HG03342 (cell line): ENCODE measurements at regions not wholly inside any gene's neighbourhood (a gene's known extent, or its start where the extent isn't known, plus 50 kb on each side); places are given as distances from the start of the nearest gene placed in this dataset.
"Not testable (repeated sequence)": the region's sequence is repeated elsewhere in the genome, so short reads cannot be mapped to it uniquely, and the experiment has no call there.

Experiments used
- ATAC-seq: cut with Tn5 transposase; IDR thresholded peaks from one replicate; pipeline ENCODE4 v1.9.1; 2021; ENCODE audit warnings: mild to moderate bottlenecking, moderate library complexity; ENCODE audit not compliant: unreplicated experiment

DNA sequence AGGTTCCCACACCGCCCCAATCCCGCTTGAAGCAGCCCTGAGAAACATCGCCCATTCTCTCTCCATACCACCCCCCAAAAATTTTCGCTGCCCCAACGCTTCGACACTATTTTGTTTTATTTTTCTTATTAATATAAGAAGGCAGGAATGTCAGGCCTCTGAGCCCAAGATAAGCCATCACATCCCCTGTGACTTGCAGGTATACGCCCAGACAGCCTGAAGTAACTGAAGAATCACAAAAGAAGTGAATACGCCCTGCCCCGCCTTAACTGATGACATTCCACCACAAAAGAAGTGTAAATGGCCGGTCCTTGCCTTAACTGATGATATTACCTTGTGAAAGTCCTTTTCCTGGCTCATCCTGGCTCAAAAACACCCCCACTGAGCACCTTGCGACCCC, 463.9 kb downstream of the AJAP1 start:
- not testable (repeated sequence) for ATAC-seq

DNA sequence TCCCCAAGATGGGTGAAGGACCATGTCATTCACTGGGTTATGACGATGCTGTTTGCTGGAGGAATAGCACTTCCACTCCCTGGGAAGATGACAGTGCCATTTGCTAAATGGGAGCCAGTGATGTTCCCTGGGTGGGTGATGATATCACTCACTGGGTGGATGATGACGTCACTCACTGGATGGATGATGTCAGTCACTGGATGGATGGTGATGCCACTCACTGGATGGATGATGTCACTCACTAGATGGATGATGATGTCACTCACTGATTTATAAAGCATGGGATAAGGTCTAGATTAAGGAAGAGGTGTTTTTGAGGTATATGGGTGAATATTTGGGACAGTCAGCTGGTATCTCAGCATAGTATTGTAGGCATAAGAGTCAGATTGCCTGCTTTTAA, 457.2 kb downstream of the AJAP1 start:
- ATAC-seq, result no peak

GRCh38 chr1:5110508-5110907, 456.1 kb downstream of the AJAP1 start:
- no peak for ATAC-seq

- ATAC-seq, result no peak
Observed at GRCh38 chr1:5109633-5110032, 455.2 kb downstream of the AJAP1 start.

- ATAC-seq, result no peak
Observed at GRCh38 chr1:5108740-5109139, 454.3 kb downstream of the AJAP1 start.

DNA sequence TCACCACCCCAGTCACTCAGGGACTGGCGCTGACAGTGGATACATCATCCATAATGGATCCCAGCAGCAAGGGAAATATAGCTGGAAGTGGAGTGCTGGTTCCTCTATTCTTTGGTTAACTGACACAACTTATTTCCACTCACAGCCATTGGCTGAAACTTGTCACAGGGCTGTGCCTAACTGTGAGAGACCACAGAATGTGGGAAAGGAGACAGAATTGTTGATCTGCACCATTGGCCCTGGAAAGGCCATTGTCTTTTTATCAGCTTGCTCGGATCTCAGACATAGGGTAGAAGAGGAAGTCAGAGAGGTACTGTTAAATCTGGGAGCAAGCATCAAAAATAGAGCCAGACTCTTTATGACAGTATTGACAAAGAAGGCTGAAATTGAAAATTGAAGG, 451.3 kb downstream of the AJAP1 start:
- ATAC-seq, result no peak

DNA sequence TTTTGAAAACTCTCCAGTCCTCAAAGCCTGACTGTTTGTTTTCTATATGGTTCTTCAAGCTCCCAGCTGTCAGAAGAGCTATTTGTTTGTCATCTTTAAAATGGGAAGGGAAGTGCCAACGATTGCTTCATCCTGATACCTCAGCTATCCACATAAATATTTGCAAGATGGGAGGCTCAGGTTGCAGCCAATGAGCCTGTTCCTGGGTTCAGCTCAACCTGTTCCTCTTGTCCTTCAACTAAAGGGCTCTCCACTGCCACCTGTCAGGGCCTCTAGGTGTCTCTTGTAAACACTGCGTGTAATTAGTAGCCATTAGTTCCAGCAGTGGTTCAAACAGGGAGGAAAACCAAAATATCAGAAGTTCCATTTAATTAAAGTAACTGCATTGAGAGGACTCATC, 445.1 kb downstream of the AJAP1 start:
- no peak for ATAC-seq

- no peak for ATAC-seq
Observed at GRCh38 chr1:5098981-5099385, 444.6 kb downstream of the AJAP1 start.

DNA sequence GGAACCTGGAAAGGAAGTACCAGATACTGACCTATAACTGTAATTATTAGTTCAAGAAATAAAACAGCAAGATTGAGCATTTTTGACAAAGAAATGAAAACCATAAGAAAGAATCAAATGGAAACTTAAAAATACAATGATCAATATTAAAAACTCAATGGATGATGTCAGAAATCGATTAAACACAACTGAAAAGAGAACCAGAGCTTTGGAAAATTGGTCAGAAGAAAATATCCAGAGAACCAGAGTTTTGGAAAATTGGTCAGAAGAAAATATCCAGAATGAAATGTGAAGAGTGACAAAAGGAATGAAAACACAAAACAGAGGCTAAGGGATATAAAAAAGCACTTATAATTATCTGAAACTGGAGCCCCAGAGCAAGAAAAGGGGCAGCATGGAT, 438.6 kb downstream of the AJAP1 start:
- no peak for ATAC-seq

GRCh38 chr1:5084676-5085075, 430.3 kb downstream of the AJAP1 start:
- no peak for ATAC-seq

- ATAC-seq, result no peak
Observed at GRCh38 chr1:5067246-5067645, 412.8 kb downstream of the AJAP1 start.

DNA sequence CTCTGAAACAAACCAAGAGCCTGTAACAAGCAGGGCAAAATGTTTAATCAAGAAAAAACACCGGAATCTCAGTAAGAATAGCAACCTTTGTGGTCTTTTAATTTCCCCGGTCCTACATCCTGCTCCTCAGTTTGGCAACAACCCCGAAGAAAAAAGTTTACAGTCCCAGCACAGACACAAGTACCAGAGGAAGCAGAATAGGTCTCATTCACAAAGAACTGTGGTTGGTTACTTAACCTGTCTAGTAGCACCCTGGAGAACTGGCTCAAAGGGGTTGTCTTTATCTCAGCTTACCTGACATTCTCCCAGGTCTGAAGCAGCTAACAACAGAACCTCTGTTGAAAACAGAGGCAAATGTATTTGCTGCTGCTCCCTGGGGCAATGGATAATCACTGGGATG, 399.3 kb downstream of the AJAP1 start:
- no peak for ATAC-seq

GRCh38 chr1:5029136-5029535, 374.7 kb downstream of the AJAP1 start:
- ATAC-seq, result no peak

GRCh38 chr1:5012249-5012648, 357.8 kb downstream of the AJAP1 start:
- ATAC-seq, result no peak

DNA sequence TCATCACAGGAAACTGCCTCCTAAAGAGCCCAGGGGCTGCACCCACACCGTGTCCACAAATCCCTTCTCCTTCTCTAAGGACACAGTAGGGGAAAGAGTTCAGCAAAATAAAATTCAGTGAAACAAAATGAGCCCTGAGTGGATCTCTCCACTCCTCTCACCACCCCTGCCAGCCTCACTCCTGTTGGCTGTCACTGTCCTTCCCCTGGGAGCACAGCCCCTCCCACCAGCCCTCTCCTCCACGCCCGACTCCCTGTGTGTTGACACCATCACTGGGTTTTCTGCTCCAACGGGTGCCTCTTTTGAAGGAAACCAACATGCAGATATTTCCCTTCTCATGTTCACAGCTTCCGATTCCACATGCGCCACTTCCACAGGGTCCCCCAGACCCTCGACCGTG, 356.2 kb downstream of the AJAP1 start:
- no peak for ATAC-seq

DNA sequence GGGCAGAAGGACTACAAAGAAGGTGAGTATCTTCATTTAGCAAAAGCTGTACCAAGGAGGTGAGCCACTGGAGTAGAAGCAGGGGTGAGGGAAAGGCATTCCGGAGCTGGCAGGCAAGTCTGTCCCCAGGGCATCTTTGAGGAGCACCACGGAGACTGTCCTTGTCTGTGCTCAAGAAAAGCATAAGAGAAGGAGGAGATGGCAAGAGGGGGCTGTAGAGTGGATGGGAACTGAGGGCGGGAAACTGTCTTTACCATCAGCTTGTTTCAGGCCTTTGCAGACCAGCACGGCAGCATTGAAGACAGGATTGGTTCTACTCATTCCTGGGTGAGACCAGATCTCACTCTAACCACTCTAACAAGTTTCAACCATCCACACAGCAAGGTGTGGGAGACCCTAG, 355.8 kb downstream of the AJAP1 start:
- ATAC-seq, result no peak

- no peak for ATAC-seq
Observed at GRCh38 chr1:5009376-5010065, 355.1 kb downstream of the AJAP1 start.

- ATAC-seq, result no peak
Observed at GRCh38 chr1:5005171-5005570, 350.8 kb downstream of the AJAP1 start.

GRCh38 chr1:5002676-5003075, 348.3 kb downstream of the AJAP1 start:
- ATAC-seq, result no peak

GRCh38 chr1:5001466-5001865, 347.1 kb downstream of the AJAP1 start:
- no peak for ATAC-seq

- no peak for ATAC-seq
Observed at GRCh38 chr1:4986306-4986705, 331.9 kb downstream of the AJAP1 start.

DNA sequence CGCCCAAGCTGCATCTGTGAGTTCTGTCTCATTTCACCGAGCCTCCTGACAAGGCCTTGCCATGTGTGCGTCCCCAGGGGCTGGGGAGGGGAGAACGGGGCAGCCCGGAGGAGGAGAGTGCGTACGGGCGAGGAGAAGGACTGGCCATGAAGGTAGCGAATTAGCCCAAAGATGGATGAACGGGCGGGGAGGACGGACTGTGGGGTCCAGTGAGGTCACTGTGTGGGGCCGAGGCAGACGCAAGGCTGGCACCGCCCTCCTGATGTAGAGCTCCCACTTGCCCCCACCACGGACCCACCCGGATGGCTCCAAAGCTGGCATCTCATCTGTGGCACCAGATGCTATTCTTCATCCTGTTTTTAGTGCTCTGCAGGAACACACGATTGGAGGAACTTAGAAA, 330.4 kb downstream of the AJAP1 start:
- no peak for ATAC-seq

GRCh38 chr1:4980211-4980610, 325.8 kb downstream of the AJAP1 start:
- no peak for ATAC-seq
